ENCODE measurements at regions not wholly inside any gene's neighbourhood (a gene's known extent, or its start where the extent isn't known, plus 50 kb on each side); places are given as distances from the start of the nearest gene placed in this dataset.

DNA sequence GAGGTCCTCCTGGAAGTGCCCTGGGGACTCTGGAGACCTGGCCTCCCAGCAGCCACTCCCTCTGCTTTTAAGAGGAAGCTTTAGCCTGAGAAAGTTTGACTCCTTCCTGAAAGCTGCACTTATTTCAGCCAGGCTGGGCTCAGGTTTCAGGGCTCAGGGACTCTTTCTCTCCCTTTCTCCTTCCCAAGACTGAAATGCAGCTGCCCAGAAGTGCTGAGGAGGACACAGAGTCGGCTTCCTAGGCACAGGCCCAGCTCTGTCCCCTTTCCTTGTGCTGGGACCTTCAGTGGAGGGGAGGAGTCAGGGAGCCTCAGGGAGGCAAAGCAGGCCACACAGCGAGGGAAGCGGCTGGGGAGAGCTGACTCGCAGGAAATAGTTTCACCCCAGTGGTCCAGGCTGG, 137.3 kb downstream of the NAV1 start:
- Histone ChIP-seq H3K4me3 (ENCODE audit: low read length) (no peak overlapping the region), H3K27me3 (ENCODE audit: insufficient read depth, low read depth, low read length) (no peaks in the 10 kb centered on the region), H3F3A (ENCODE audit: insufficient read depth, low read length, poor library complexity, severe bottlenecking) (peaks cover 4% of the 10 kb centered on the region), H3K79me2 (replicated peaks; ENCODE audit: insufficient read depth, low read length) (peaks cover 89% of the 10 kb centered on the region), H2AFZ (ENCODE audit: low read depth, low read length) (no peak overlapping the region), H3K9ac (ENCODE audit: low read length) (no peak overlapping the region), H3K9me3 (ENCODE audit: low read length) (no peaks in the 10 kb centered on the region), H3K9me2 (ENCODE audit: insufficient read depth, low read length) (no peaks in the 10 kb centered on the region), H3K27ac (ENCODE audit: low read length) (no peak overlapping the region), H4K20me1 (ENCODE audit: insufficient read depth) (peaks cover 59% of the 10 kb centered on the region), H3K4me2 (ENCODE audit: low read length) (no peak overlapping the region), H3K36me3 (ENCODE audit: insufficient read depth, low read length) (no peaks in the 10 kb centered on the region)
- TF ChIP-seq, protein P1, sequence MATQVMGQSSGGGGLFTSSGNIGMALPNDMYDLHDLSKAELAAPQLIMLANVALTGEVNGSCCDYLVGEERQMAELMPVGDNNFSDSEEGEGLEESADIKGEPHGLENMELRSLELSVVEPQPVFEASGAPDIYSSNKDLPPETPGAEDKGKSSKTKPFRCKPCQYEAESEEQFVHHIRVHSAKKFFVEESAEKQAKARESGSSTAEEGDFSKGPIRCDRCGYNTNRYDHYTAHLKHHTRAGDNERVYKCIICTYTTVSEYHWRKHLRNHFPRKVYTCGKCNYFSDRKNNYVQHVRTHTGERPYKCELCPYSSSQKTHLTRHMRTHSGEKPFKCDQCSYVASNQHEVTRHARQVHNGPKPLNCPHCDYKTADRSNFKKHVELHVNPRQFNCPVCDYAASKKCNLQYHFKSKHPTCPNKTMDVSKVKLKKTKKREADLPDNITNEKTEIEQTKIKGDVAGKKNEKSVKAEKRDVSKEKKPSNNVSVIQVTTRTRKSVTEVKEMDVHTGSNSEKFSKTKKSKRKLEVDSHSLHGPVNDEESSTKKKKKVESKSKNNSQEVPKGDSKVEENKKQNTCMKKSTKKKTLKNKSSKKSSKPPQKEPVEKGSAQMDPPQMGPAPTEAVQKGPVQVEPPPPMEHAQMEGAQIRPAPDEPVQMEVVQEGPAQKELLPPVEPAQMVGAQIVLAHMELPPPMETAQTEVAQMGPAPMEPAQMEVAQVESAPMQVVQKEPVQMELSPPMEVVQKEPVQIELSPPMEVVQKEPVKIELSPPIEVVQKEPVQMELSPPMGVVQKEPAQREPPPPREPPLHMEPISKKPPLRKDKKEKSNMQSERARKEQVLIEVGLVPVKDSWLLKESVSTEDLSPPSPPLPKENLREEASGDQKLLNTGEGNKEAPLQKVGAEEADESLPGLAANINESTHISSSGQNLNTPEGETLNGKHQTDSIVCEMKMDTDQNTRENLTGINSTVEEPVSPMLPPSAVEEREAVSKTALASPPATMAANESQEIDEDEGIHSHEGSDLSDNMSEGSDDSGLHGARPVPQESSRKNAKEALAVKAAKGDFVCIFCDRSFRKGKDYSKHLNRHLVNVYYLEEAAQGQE (IDR thresholded peaks at IDR 0.05; ENCODE audit: borderline replicate concordance): no peak
- TF ChIP-seq TAF1 (IDR thresholded peaks at IDR 0.05; ENCODE audit: low read depth) (no peak), MXI1 (conservative IDR thresholded peaks at IDR 0.05; ENCODE audit: poor library complexity, severe bottlenecking) (no peak), SMC3 (conservative IDR thresholded peaks at IDR 0.05; ENCODE audit: poor library complexity) (no peak), EP300 (conservative IDR thresholded peaks at IDR 0.05; ENCODE audit: poor library complexity, severe bottlenecking) (no peak), RAD21 (conservative IDR thresholded peaks at IDR 0.05) (no peak), POLR2AphosphoS5 (IDR thresholded peaks at IDR 0.05) (no peak), EZH2 (IDR thresholded peaks at IDR 0.05; ENCODE audit: borderline replicate concordance, insufficient read depth, low read length, poor library complexity, severe bottlenecking) (no peak)
- TF ChIP-seq, protein P2, sequence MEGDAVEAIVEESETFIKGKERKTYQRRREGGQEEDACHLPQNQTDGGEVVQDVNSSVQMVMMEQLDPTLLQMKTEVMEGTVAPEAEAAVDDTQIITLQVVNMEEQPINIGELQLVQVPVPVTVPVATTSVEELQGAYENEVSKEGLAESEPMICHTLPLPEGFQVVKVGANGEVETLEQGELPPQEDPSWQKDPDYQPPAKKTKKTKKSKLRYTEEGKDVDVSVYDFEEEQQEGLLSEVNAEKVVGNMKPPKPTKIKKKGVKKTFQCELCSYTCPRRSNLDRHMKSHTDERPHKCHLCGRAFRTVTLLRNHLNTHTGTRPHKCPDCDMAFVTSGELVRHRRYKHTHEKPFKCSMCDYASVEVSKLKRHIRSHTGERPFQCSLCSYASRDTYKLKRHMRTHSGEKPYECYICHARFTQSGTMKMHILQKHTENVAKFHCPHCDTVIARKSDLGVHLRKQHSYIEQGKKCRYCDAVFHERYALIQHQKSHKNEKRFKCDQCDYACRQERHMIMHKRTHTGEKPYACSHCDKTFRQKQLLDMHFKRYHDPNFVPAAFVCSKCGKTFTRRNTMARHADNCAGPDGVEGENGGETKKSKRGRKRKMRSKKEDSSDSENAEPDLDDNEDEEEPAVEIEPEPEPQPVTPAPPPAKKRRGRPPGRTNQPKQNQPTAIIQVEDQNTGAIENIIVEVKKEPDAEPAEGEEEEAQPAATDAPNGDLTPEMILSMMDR (IDR thresholded peaks at IDR 0.05; ENCODE audit: poor library complexity, severe bottlenecking): no peak

DNA sequence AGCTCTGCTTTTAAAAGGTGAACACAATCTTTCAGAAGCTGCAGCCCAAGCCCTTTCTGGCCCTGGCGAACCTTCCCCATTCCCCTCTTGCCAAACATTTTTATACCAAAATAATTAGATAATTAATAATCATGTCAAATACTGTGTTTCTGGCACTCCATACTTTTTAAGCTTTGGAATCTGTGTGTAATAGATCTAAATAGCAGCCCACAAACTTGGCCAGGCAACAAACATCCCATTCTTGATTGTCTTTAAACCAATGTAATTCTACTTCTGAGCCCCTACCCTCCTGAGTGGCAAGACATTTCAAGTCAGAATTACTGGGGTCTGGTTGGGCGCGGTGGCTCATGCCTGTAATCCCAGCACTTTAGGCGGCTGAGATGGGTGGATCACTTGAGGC, 137.7 kb downstream of the NAV1 start:
- Histone ChIP-seq H3K36me3 (ENCODE audit: insufficient read depth, low read length) (no peaks in the 10 kb centered on the region), H3K9ac (ENCODE audit: low read length) (no peak overlapping the region), H2AFZ (ENCODE audit: low read depth, low read length) (no peak overlapping the region), H3K4me3 (ENCODE audit: low read length) (no peak overlapping the region), H3K9me3 (ENCODE audit: low read length) (no peaks in the 10 kb centered on the region), H4K20me1 (ENCODE audit: insufficient read depth) (peaks cover 55% of the 10 kb centered on the region), H3K9me2 (ENCODE audit: insufficient read depth, low read length) (no peaks in the 10 kb centered on the region), H3K27ac (ENCODE audit: low read length) (no peak overlapping the region), H3K27me3 (ENCODE audit: insufficient read depth, low read depth, low read length) (no peaks in the 10 kb centered on the region), H3K79me2 (replicated peaks; ENCODE audit: insufficient read depth, low read length) (peaks cover 89% of the 10 kb centered on the region), H3F3A (ENCODE audit: insufficient read depth, low read length, poor library complexity, severe bottlenecking) (peaks cover 4% of the 10 kb centered on the region), H3K4me2 (ENCODE audit: low read length) (no peak overlapping the region)
- TF ChIP-seq TAF1 (IDR thresholded peaks at IDR 0.05; ENCODE audit: low read depth) (no peak), SMC3 (conservative IDR thresholded peaks at IDR 0.05; ENCODE audit: poor library complexity) (no peak), POLR2AphosphoS5 (IDR thresholded peaks at IDR 0.05) (no peak), EP300 (conservative IDR thresholded peaks at IDR 0.05; ENCODE audit: poor library complexity, severe bottlenecking) (no peak), MXI1 (conservative IDR thresholded peaks at IDR 0.05; ENCODE audit: poor library complexity, severe bottlenecking) (no peak), RAD21 (conservative IDR thresholded peaks at IDR 0.05) (no peak), EZH2 (IDR thresholded peaks at IDR 0.05; ENCODE audit: borderline replicate concordance, insufficient read depth, low read length, poor library complexity, severe bottlenecking) (no peak)
- TF ChIP-seq, protein P1 (IDR thresholded peaks at IDR 0.05; ENCODE audit: borderline replicate concordance): no peak
- TF ChIP-seq, protein P2 (IDR thresholded peaks at IDR 0.05; ENCODE audit: poor library complexity, severe bottlenecking): no peak
